ENCODE measurements at regions not wholly inside any gene's neighbourhood (a gene's known extent, or its start where the extent isn't known, plus 50 kb on each side); places are given as distances from the start of the nearest gene placed in this dataset.
A peak's percentile ranks its signal among the peaks of the same experiment; 100 is the strongest.

DNA sequence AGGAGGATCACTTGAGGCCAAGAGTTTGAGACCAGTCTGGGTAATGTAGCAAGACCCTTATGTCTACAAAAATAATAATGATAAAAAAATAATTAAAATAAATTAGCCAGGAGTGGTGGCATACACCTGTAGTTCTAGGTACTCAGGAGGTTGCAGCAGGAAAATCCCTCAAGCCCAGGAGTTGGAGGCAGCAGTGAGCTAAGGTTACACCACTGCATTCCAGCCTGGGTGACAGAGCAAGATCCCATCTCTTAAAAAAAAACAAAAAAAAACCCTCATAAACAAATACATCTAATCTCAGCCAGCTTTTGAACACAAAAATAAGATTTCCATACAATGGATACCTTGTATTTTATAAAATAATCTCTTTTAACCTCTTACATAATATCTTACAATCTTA lies 363.3 kb upstream of the KLF4 start:
- Histone ChIP-seq H3K79me1 (replicated peaks; ENCODE audit: low read length, poor library complexity, severe bottlenecking) (no peaks in the 10 kb centered on the region), H2BK12ac (ENCODE audit: low read length in 2 of 2) (no peak overlapping the region)

GRCh38 chr9:107850653-107851052 lies 361.1 kb upstream of the KLF4 start:
- Histone ChIP-seq H3K14ac (ENCODE audit: low read length in 2 of 2) (no peak overlapping the region), H3K27ac (ENCODE audit: low read length, poor library complexity, severe bottlenecking) (no peak overlapping the region), H2BK12ac (ENCODE audit: low read length in 2 of 2) (no peak overlapping the region), H3K79me1 (replicated peaks; ENCODE audit: low read length, poor library complexity, severe bottlenecking) (no peaks in the 10 kb centered on the region), H2AFZ (ENCODE audit: low read depth, low read length) (no peak overlapping the region), H3K9ac (ENCODE audit: low read length) (no peak overlapping the region), H2BK120ac (ENCODE audit: low read depth, low read length) (no peak overlapping the region), H3K27me3 (ENCODE audit: control insufficient read depth in 1 of 2, insufficient read depth in 1 of 2, low read length in 2 of 2) (no peaks in the 10 kb centered on the region), H3K9me3 (ENCODE audit: control insufficient read depth, low read length) (peaks cover 9% of the 10 kb centered on the region), H2AK5ac (ENCODE audit: low read length, severe bottlenecking) (no peak overlapping the region), H3K4me1 (ENCODE audit: control insufficient read depth, insufficient read depth, low read depth, low read length) (no peaks in the 10 kb centered on the region), H3K4ac (ENCODE audit: low read depth in 1 of 2, low read length in 2 of 2) (no peak overlapping the region), H3K18ac (ENCODE audit: low read depth in 1 of 2, low read length in 2 of 2) (no peak overlapping the region), H3K4me3 (ENCODE audit: insufficient read depth in 1 of 2, low read depth in 1 of 2, low read length in 2 of 2) (no peak overlapping the region), H4K8ac (ENCODE audit: low read length) (no peak overlapping the region), H3K23ac (ENCODE audit: low read length in 2 of 2) (no peak overlapping the region), H4K91ac (ENCODE audit: low read length) (no peak overlapping the region), H2BK15ac (ENCODE audit: low read depth, poor library complexity, severe bottlenecking) (no peak overlapping the region), H3K36me3 (ENCODE audit: control insufficient read depth in 1 of 2, insufficient read depth in 2 of 2, low read depth in 1 of 2, low read length in 2 of 2) (no peaks in the 10 kb centered on the region), H2BK5ac (ENCODE audit: low read depth, low read length, poor library complexity, severe bottlenecking) (no peak overlapping the region), H3K4me2 (ENCODE audit: low read length, poor library complexity, severe bottlenecking) (no peak overlapping the region)
- WGBS = 95% methylated on average over 6 of the region's 6 CpGs
- DNase-seq = no peak

More for the DNA sequence above, 363.3 kb upstream of the KLF4 start:
- no peak overlapping the region for H2BK5ac ChIP-seq (ENCODE audit: low read depth, low read length, poor library complexity, severe bottlenecking)
- no peaks in the 10 kb centered on the region for H3K4me1 ChIP-seq (ENCODE audit: control insufficient read depth, insufficient read depth, low read depth, low read length)
- no peak overlapping the region for H3K4me2 ChIP-seq (ENCODE audit: low read length, poor library complexity, severe bottlenecking)
- no peak overlapping the region for H2BK15ac ChIP-seq (ENCODE audit: low read depth, poor library complexity, severe bottlenecking)
- H3K27ac ChIP-seq (ENCODE audit: low read length, poor library complexity, severe bottlenecking) = no peak overlapping the region
- H3K9ac ChIP-seq (ENCODE audit: low read length) = no peak overlapping the region
- H2AK5ac ChIP-seq (ENCODE audit: low read length, severe bottlenecking) = no peak overlapping the region
- no peak overlapping the region for H3K14ac ChIP-seq (ENCODE audit: low read length in 2 of 2)
- H3K9me3 ChIP-seq (ENCODE audit: control insufficient read depth, low read length) = peaks cover 11% of the 10 kb centered on the region
- H3K36me3 ChIP-seq (ENCODE audit: control insufficient read depth in 1 of 2, insufficient read depth in 2 of 2, low read depth in 1 of 2, low read length in 2 of 2) = no peaks in the 10 kb centered on the region
- H2AFZ ChIP-seq (ENCODE audit: low read depth, low read length) = no peak overlapping the region
- H4K91ac ChIP-seq (ENCODE audit: low read length) = no peak overlapping the region
- no peaks in the 10 kb centered on the region for H3K27me3 ChIP-seq (ENCODE audit: control insufficient read depth in 1 of 2, insufficient read depth in 1 of 2, low read length in 2 of 2)
- no peak overlapping the region for H4K8ac ChIP-seq (ENCODE audit: low read length)
- H3K4me3 ChIP-seq (ENCODE audit: insufficient read depth in 1 of 2, low read depth in 1 of 2, low read length in 2 of 2) = no peak overlapping the region
- H2BK120ac ChIP-seq (ENCODE audit: low read depth, low read length) = no peak overlapping the region
- H3K4ac ChIP-seq (ENCODE audit: low read depth in 1 of 2, low read length in 2 of 2) = no peak overlapping the region
- no peak overlapping the region for H3K18ac ChIP-seq (ENCODE audit: low read depth in 1 of 2, low read length in 2 of 2)
- DNase-seq = no peak
- H3K23ac ChIP-seq (ENCODE audit: low read length in 2 of 2) = no peak overlapping the region

DNA sequence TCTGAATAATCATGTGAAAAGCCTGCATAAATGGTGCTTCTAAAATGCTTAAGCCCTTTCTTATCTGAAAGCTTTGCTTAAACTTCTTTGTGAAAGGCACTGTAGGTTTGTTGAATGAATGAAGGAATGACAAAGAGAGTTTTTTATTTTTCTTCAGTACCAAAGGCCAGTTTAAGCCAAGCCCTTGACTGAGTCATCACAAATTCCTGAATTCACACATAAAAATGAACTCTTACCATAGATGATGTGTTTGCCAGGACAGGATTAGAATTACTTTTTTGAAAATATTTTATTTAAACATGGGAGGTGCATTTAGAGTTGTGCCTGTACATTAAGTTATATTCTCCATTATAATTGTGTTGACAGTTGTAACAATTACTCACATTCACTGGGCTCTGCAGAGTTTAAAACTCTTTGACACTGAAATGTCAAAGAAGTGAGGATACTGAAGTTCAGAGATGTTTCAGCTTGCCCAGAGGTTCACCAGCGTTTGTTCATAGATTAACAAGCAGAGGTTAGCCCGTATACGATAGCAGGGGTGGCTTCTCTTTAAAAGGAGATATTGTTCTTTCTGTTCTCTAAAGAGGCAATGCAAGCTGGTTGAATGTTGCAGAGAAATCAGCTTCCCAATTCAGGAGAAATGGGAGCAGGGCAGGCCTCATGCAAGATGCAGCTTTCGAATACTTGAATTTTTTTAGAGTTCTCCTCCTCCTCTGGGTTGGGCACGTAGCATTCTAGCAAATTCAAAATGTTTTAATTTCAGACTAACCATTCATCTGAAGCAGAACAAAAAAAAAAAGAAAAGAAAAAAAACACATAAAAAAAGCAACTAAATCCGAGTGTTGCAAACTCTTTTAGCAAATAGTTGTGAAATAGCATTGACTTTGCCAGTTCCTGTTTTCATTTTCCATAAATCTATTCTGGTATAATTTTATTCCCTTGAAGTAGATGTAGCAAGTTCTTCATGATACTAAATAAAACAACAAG lies 358.7 kb upstream of the KLF4 start:
- H3K36me3 ChIP-seq (ENCODE audit: control insufficient read depth in 1 of 2, insufficient read depth in 2 of 2, low read depth in 1 of 2, low read length in 2 of 2) = no peaks in the 10 kb centered on the region
- H3K9ac ChIP-seq (ENCODE audit: low read length) = peak overlapping the region; percentile 48
- H2BK5ac ChIP-seq (ENCODE audit: low read depth, low read length, poor library complexity, severe bottlenecking) = no peak overlapping the region
- H3K9me3 ChIP-seq (ENCODE audit: control insufficient read depth, low read length) = no peaks in the 10 kb centered on the region
- no peaks in the 10 kb centered on the region for H3K4me1 ChIP-seq (ENCODE audit: control insufficient read depth, insufficient read depth, low read depth, low read length)
- no peak overlapping the region for H3K27ac ChIP-seq (ENCODE audit: low read length, poor library complexity, severe bottlenecking)
- H4K8ac ChIP-seq (ENCODE audit: low read length) = no peak overlapping the region
- no peak overlapping the region for H2BK12ac ChIP-seq (ENCODE audit: low read length in 2 of 2)
- H3K4me3 ChIP-seq (ENCODE audit: insufficient read depth in 1 of 2, low read depth in 1 of 2, low read length in 2 of 2) = no peak overlapping the region
- H2BK15ac ChIP-seq (ENCODE audit: low read depth, poor library complexity, severe bottlenecking) = no peak overlapping the region
- H3K79me1 ChIP-seq (replicated peaks; ENCODE audit: low read length, poor library complexity, severe bottlenecking) = no peaks in the 10 kb centered on the region
- no peak for DNase-seq
- no peaks in the 10 kb centered on the region for H3K27me3 ChIP-seq (ENCODE audit: control insufficient read depth in 1 of 2, insufficient read depth in 1 of 2, low read length in 2 of 2)
- H4K91ac ChIP-seq (ENCODE audit: low read length) = no peak overlapping the region
- H3K23ac ChIP-seq (ENCODE audit: low read length in 2 of 2) = no peak overlapping the region
- no peak overlapping the region for H2AK5ac ChIP-seq (ENCODE audit: low read length, severe bottlenecking)
- H3K4me2 ChIP-seq (ENCODE audit: low read length, poor library complexity, severe bottlenecking) = no peak overlapping the region
- no peak overlapping the region for H3K4ac ChIP-seq (ENCODE audit: low read depth in 1 of 2, low read length in 2 of 2)
- H3K18ac ChIP-seq (ENCODE audit: low read depth in 1 of 2, low read length in 2 of 2) = no peak overlapping the region
- no peak overlapping the region for H2BK120ac ChIP-seq (ENCODE audit: low read depth, low read length)
- H2AFZ ChIP-seq (ENCODE audit: low read depth, low read length) = no peak overlapping the region
- H3K14ac ChIP-seq (ENCODE audit: low read length in 2 of 2) = no peak overlapping the region
- WGBS = 93% methylated on average over 3 of the region's 6 CpGs

- H2BK5ac ChIP-seq (ENCODE audit: low read depth, low read length, poor library complexity, severe bottlenecking) = no peak overlapping the region
- no peak overlapping the region for H2AK5ac ChIP-seq (ENCODE audit: low read length, severe bottlenecking)
- no peak overlapping the region for H2BK120ac ChIP-seq (ENCODE audit: low read depth, low read length)
- H3K9ac ChIP-seq (ENCODE audit: low read length) = no peak overlapping the region
- H3K4me3 ChIP-seq (ENCODE audit: insufficient read depth in 1 of 2, low read depth in 1 of 2, low read length in 2 of 2) = no peak overlapping the region
- H4K8ac ChIP-seq (ENCODE audit: low read length) = no peak overlapping the region
- no peaks in the 10 kb centered on the region for H3K27me3 ChIP-seq (ENCODE audit: control insufficient read depth in 1 of 2, insufficient read depth in 1 of 2, low read length in 2 of 2)
- no peak overlapping the region for H3K4me2 ChIP-seq (ENCODE audit: low read length, poor library complexity, severe bottlenecking)
- H3K9me3 ChIP-seq (ENCODE audit: control insufficient read depth, low read length) = no peaks in the 10 kb centered on the region
- no peaks in the 10 kb centered on the region for H3K4me1 ChIP-seq (ENCODE audit: control insufficient read depth, insufficient read depth, low read depth, low read length)
- H2BK12ac ChIP-seq (ENCODE audit: low read length in 2 of 2) = no peak overlapping the region
- H2BK15ac ChIP-seq (ENCODE audit: low read depth, poor library complexity, severe bottlenecking) = no peak overlapping the region
- no peak overlapping the region for H3K27ac ChIP-seq (ENCODE audit: low read length, poor library complexity, severe bottlenecking)
- H2AFZ ChIP-seq (ENCODE audit: low read depth, low read length) = no peak overlapping the region
- no peak overlapping the region for H3K14ac ChIP-seq (ENCODE audit: low read length in 2 of 2)
- no peak overlapping the region for H3K4ac ChIP-seq (ENCODE audit: low read depth in 1 of 2, low read length in 2 of 2)
- no peak overlapping the region for H3K23ac ChIP-seq (ENCODE audit: low read length in 2 of 2)
- no peaks in the 10 kb centered on the region for H3K36me3 ChIP-seq (ENCODE audit: control insufficient read depth in 1 of 2, insufficient read depth in 2 of 2, low read depth in 1 of 2, low read length in 2 of 2)
- no peak overlapping the region for H3K18ac ChIP-seq (ENCODE audit: low read depth in 1 of 2, low read length in 2 of 2)
- H4K91ac ChIP-seq (ENCODE audit: low read length) = no peak overlapping the region
- no peaks in the 10 kb centered on the region for H3K79me1 ChIP-seq (replicated peaks; ENCODE audit: low read length, poor library complexity, severe bottlenecking)
- DNase-seq = no peak
- WGBS = 80% methylated on average over 4 of the region's 6 CpGs
These were observed 353.0 kb upstream of the KLF4 start for GRCh38 chr9:107842530-107842929.
